ENCODE measurements at regions not wholly inside any gene's neighbourhood (a gene's known extent, or its start where the extent isn't known, plus 50 kb on each side); places are given as distances from the start of the nearest gene placed in this dataset.

GRCh38 chr13:55517312-55517711, 1623.4 kb upstream of the PRR20A start:
- WGBS, 2 donors = 71 to 83% methylated on average over 1 of the region's 1 CpG

GRCh38 chr13:55528434-55528833, 1612.3 kb upstream of the PRR20A start:
- Histone ChIP-seq H3K27ac (no peak overlapping the region), H3K4me3 (replicated peaks in 1 of 3) (no peak overlapping the region), H3K27me3 (no peaks in the 10 kb centered on the region), H3K9me3 (no peaks in the 10 kb centered on the region), H3K36me3 (no peaks in the 10 kb centered on the region), H3K4me1 (no peaks in the 10 kb centered on the region)
- 64 to 79% methylated on average over 1 of the region's 1 CpG for WGBS, 2 donors
- DNase-seq = no peak
- intact Hi-C loops (cut with DNase I) = no loop called here
- no peak for TF ChIP-seq CTCF (IDR thresholded peaks at IDR 0.05)

More at GRCh38 chr13:55517312-55517711, 1623.4 kb upstream of the PRR20A start:
- intact Hi-C loops (cut with DNase I) = no loop called here
- no peak overlapping the region for H3K4me3 ChIP-seq (replicated peaks in 1 of 3)
- no peaks in the 10 kb centered on the region for H3K9me3 ChIP-seq
- no peak overlapping the region for H3K27ac ChIP-seq
- H3K4me1 ChIP-seq = no peaks in the 10 kb centered on the region
- no peak for DNase-seq
- TF ChIP-seq POLR2A (IDR thresholded peaks at IDR 0.05) (no peak), CTCF (IDR thresholded peaks at IDR 0.05) (no peak)
- H3K36me3 ChIP-seq = no peaks in the 10 kb centered on the region
- H3K27me3 ChIP-seq = no peaks in the 10 kb centered on the region

- no peaks in the 10 kb centered on the region for H3K27me3 ChIP-seq
- no peak for DNase-seq
- no peak overlapping the region for H3K4me3 ChIP-seq (replicated peaks in 1 of 3)
- H3K4me1 ChIP-seq = no peaks in the 10 kb centered on the region
- intact Hi-C loops (cut with DNase I) = no loop called here
- no peak overlapping the region for H3K27ac ChIP-seq
- TF ChIP-seq POLR2A (IDR thresholded peaks at IDR 0.05) (no peak), CTCF (IDR thresholded peaks at IDR 0.05) (no peak)
- H3K9me3 ChIP-seq = no peaks in the 10 kb centered on the region
- no peaks in the 10 kb centered on the region for H3K36me3 ChIP-seq
- WGBS, 2 donors = 92 to 96% methylated on average over 1 of the region's 1 CpG
These were observed 1606.4 kb upstream of the PRR20A start for GRCh38 chr13:55534306-55534705.

- Histone ChIP-seq H3K9me3 (no peaks in the 10 kb centered on the region), H3K27me3 (no peaks in the 10 kb centered on the region), H3K36me3 (no peaks in the 10 kb centered on the region), H3K4me1 (no peaks in the 10 kb centered on the region), H3K4me3 (replicated peaks in 1 of 3) (no peak overlapping the region), H3K27ac (no peak overlapping the region)
- intact Hi-C loops (cut with DNase I) = no loop called here
- DNase-seq = no peak
- 87 to 91% methylated on average over 2 of the region's 2 CpGs for WGBS, 2 donors
- no peak for TF ChIP-seq CTCF (IDR thresholded peaks at IDR 0.05)
- TF ChIP-seq POLR2A (IDR thresholded peaks at IDR 0.05) = no peak
These were observed 1602.3 kb upstream of the PRR20A start for GRCh38 chr13:55538424-55538823.

- H3K4me3 ChIP-seq (replicated peaks in 1 of 3) = no peak overlapping the region
These were observed 1597.7 kb upstream of the PRR20A start for GRCh38 chr13:55543053-55543452.

More at GRCh38 chr13:55543053-55543452, 1597.7 kb upstream of the PRR20A start:
- Histone ChIP-seq H3K36me3 (no peaks in the 10 kb centered on the region), H3K4me1 (no peaks in the 10 kb centered on the region), H3K9me3 (no peaks in the 10 kb centered on the region), H3K27me3 (no peaks in the 10 kb centered on the region), H3K27ac (no peak overlapping the region)
- TF ChIP-seq POLR2A (IDR thresholded peaks at IDR 0.05) = no peak
- TF ChIP-seq CTCF (IDR thresholded peaks at IDR 0.05) = no peak
- no peak for DNase-seq
- intact Hi-C loops (cut with DNase I) = no loop called here

Data from thyroid gland (tissue), 4 donors.